ENCODE measurements at regions not wholly inside any gene's neighbourhood (a gene's known extent, or its start where the extent isn't known, plus 50 kb on each side); places are given as distances from the start of the nearest gene placed in this dataset.

- TF ChIP-seq CTCF (IDR thresholded peaks at IDR 0.05) (no peak), POLR2A (IDR thresholded peaks at IDR 0.05) (no peak), EP300 (IDR thresholded peaks at IDR 0.05) (no peak)
Observed at GRCh38 chr13:29939158-29939557, 88.7 kb upstream of the UBL3 start.

Data from tibial nerve (tissue), 4 donors.